HEK293 (cell line): ENCODE measurements at regions not wholly inside any gene's neighbourhood (a gene's known extent, or its start where the extent isn't known, plus 50 kb on each side); places are given as distances from the start of the nearest gene placed in this dataset.

Source experiments
- CTCF ChIA-PET: fragments of 350-600 bp; formaldehyde crosslinking; extraction: SDS; loops from one replicate; lab custom pipeline; 2021; ENCODE audit warnings: antibody characterized with exemption; lab: Yijun Ruan, JAX
- POLR2A ChIA-PET: fragments of 300-600 bp; formaldehyde crosslinking; extraction: SDS; loops from one replicate; lab custom pipeline; 2020; ENCODE audit warnings: antibody characterized with exemption, inconsistent platforms; lab: Yijun Ruan, JAX
- H3K27ac ChIP-seq: fragments of 200-500 bp; sonication (Bioruptor generic); 2 replicates; pipeline ENCODE4 v1.5.1; 2014; ENCODE audit warnings: low read depth, low read length, control low read depth, inconsistent platforms; ENCODE audit errors: extremely low read depth
- H3K36me3 ChIP-seq, 2 experiments: fragments of 200-500 bp in 1 of 2; sonication (Bioruptor generic) in 1 of 2; 1 replicate in 1 of 2; 2 replicates in 1 of 2; pipeline ENCODE4 v1.5.1; 2014 to 2017; ENCODE audit warnings: inconsistent platforms in 2 of 2, low read length in 2 of 2; ENCODE audit not compliant: control insufficient read depth in 2 of 2, insufficient read depth in 1 of 2
- H3K4me1 ChIP-seq: fragments of 200-500 bp; sonication (Bioruptor generic); 2 replicates; pipeline ENCODE4 v1.5.1; 2014; ENCODE audit warnings: mild to moderate bottlenecking, low read length, inconsistent platforms; ENCODE audit not compliant: control insufficient read depth, insufficient read depth
- H3K4me3 ChIP-seq: 2 replicates; pipeline ENCODE4 v1.5.1; 2011; ENCODE audit warnings: low read depth, mild to moderate bottlenecking, control low read depth, low read length, moderate library complexity
- H3K9me3 ChIP-seq: fragments of 200-500 bp; sonication (Bioruptor generic); 2 replicates; pipeline ENCODE4 v1.5.1; 2014; ENCODE audit warnings: low read depth, low read length, inconsistent platforms; ENCODE audit not compliant: control insufficient read depth, insufficient read depth
- GFI1B ChIP-seq: fragments of 450-650 bp; formaldehyde crosslinking; IDR thresholded peaks from 2 replicates; pipeline ENCODE4 v1.5.1; 2016; ENCODE audit warnings: missing biosample characterization, missing genetic modification characterization
- HIC1 ChIP-seq: fragments of 450-650 bp; formaldehyde crosslinking; IDR thresholded peaks from 2 replicates; pipeline ENCODE4 v1.5.1; 2016; ENCODE audit warnings: missing biosample characterization, missing genetic modification characterization
- HOXD13 ChIP-seq: sonication (generic); formaldehyde crosslinking; IDR thresholded peaks from 2 replicates; pipeline ENCODE4 v1.8.0; 2022; ENCODE audit warnings: missing genetic modification reagents, borderline replicate concordance
- KLF8 ChIP-seq: fragments of 450-650 bp; formaldehyde crosslinking; IDR thresholded peaks from 2 replicates; pipeline ENCODE4 v1.5.1; 2016; ENCODE audit warnings: missing biosample characterization, missing genetic modification characterization
- OSR2 ChIP-seq: fragments of 450-650 bp; formaldehyde crosslinking; IDR thresholded peaks from 2 replicates; pipeline ENCODE4 v1.5.1; 2016; ENCODE audit warnings: missing biosample characterization, missing genetic modification characterization
- YY2 ChIP-seq: fragments of 450-650 bp; formaldehyde crosslinking; IDR thresholded peaks from 2 replicates; pipeline ENCODE4 v1.5.1; 2016; ENCODE audit warnings: missing biosample characterization, missing genetic modification characterization
- ZBTB1 ChIP-seq: fragments of 450-650 bp; formaldehyde crosslinking; IDR thresholded peaks from 2 replicates; pipeline ENCODE4 v1.5.1; 2016; ENCODE audit warnings: missing biosample characterization, missing genetic modification characterization
- ZBTB48 ChIP-seq: fragments of 450-650 bp; formaldehyde crosslinking; IDR thresholded peaks from 2 replicates; pipeline ENCODE4 v1.5.1; 2016; ENCODE audit warnings: missing biosample characterization, missing genetic modification characterization
- ZNF114 ChIP-seq: fragments of 450-650 bp; formaldehyde crosslinking; IDR thresholded peaks from 2 replicates; pipeline ENCODE4 v1.5.0; 2017; ENCODE audit warnings: missing biosample characterization, missing genetic modification characterization
- ZNF169 ChIP-seq: fragments of 450-650 bp; formaldehyde crosslinking; IDR thresholded peaks from 2 replicates; pipeline ENCODE4 v1.5.1; 2016; ENCODE audit warnings: missing biosample characterization, missing genetic modification characterization
- ZNF2 ChIP-seq: fragments of 450-650 bp; formaldehyde crosslinking; IDR thresholded peaks from 2 replicates; pipeline ENCODE4 v1.5.1; 2016; ENCODE audit warnings: missing biosample characterization, missing genetic modification characterization
- ZNF214 ChIP-seq: fragments of 450-650 bp; formaldehyde crosslinking; IDR thresholded peaks from 2 replicates; pipeline ENCODE4 v1.5.1; 2017; ENCODE audit warnings: missing biosample characterization, mild to moderate bottlenecking, missing genetic modification characterization, borderline replicate concordance
- ZNF26 ChIP-seq: fragments of 450-650 bp; formaldehyde crosslinking; IDR thresholded peaks from 2 replicates; pipeline ENCODE4 v1.5.1; 2016; ENCODE audit warnings: missing biosample characterization, missing genetic modification characterization
- ZNF37A ChIP-seq: fragments of 450-650 bp; IDR thresholded peaks from 2 replicates; pipeline ENCODE4 v1.5.1; 2018; ENCODE audit warnings: missing biosample characterization, missing genetic modification characterization
- ZNF394 ChIP-seq: fragments of 450-650 bp; formaldehyde crosslinking; IDR thresholded peaks from 2 replicates; pipeline ENCODE4 v1.5.1; 2016; ENCODE audit warnings: missing biosample characterization, missing genetic modification characterization, mild to moderate bottlenecking, moderate library complexity, borderline replicate concordance
- ZNF426 ChIP-seq: fragments of 450-650 bp; formaldehyde crosslinking; IDR thresholded peaks from 2 replicates; pipeline ENCODE4 v1.5.1; 2017; ENCODE audit warnings: missing biosample characterization, missing genetic modification characterization, mild to moderate bottlenecking, inconsistent platforms, moderate library complexity
- ZNF544 ChIP-seq: fragments of 450-650 bp; formaldehyde crosslinking; IDR thresholded peaks from 2 replicates; pipeline ENCODE4 v1.5.0; 2017; ENCODE audit warnings: missing biosample characterization, missing genetic modification characterization
- ZNF623 ChIP-seq: fragments of 450-650 bp; formaldehyde crosslinking; IDR thresholded peaks from 2 replicates; pipeline ENCODE4 v1.5.1; 2016; ENCODE audit warnings: missing biosample characterization, missing genetic modification characterization
- ZNF629 ChIP-seq: fragments of 450-650 bp; formaldehyde crosslinking; IDR thresholded peaks from 2 replicates; pipeline ENCODE4 v1.5.1; 2017; ENCODE audit warnings: missing biosample characterization, missing genetic modification characterization
- ZNF645 ChIP-seq: fragments of 450-650 bp; formaldehyde crosslinking; IDR thresholded peaks from 2 replicates; pipeline ENCODE4; 2016; ENCODE audit warnings: missing biosample characterization, missing genetic modification characterization
- ZNF670 ChIP-seq: fragments of 450-650 bp; formaldehyde crosslinking; IDR thresholded peaks from 2 replicates; pipeline ENCODE4 v1.5.1; 2016; ENCODE audit warnings: missing biosample characterization, missing genetic modification characterization, low read depth
- ZNF677 ChIP-seq: fragments of 450-650 bp; IDR thresholded peaks from 2 replicates; pipeline ENCODE4 v1.5.0; 2018; ENCODE audit warnings: missing biosample characterization, mild to moderate bottlenecking, missing genetic modification characterization, moderate library complexity
- ZSCAN5A ChIP-seq: fragments of 450-650 bp; formaldehyde crosslinking; IDR thresholded peaks from 2 replicates; pipeline ENCODE4 v1.5.1; 2016; ENCODE audit warnings: missing biosample characterization, missing genetic modification characterization
- TF ChIP-seq, protein P1 (sequence below): fragments of 450-650 bp; formaldehyde crosslinking; IDR thresholded peaks from 2 replicates; pipeline ENCODE4 v1.5.1; 2016; ENCODE audit warnings: missing biosample characterization, missing genetic modification characterization
- TF ChIP-seq, protein P2 (sequence below): fragments of 450-650 bp; IDR thresholded peaks from 2 replicates; pipeline ENCODE4 v1.5.1; 2018; ENCODE audit warnings: missing biosample characterization, missing genetic modification characterization
- TF ChIP-seq, protein P3 (sequence below): fragments of 450-650 bp; formaldehyde crosslinking; IDR thresholded peaks from 2 replicates; pipeline ENCODE4 v1.5.1; 2017; ENCODE audit warnings: missing biosample characterization, mild to moderate bottlenecking, missing genetic modification characterization, moderate library complexity

DNA sequence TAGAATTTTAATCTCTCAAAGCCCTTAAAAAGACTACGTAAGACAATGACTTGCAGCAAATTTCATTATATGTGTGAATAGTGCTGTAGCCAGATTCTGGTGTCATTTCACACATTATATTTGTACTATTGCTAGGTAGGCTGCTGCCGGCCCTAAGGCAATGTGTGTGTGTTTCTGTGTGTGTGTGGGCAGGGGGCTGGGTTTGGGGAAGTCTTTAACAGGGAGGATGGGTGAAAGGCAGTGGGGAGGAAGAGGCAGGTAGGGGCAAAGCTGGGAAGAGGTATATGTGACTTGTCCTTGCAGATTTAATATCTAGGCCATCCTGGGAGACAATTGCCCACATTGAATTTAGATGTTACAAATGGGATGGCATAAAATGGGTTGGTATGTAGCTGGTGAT is 130.8 kb downstream of the MACIR start:
- Histone ChIP-seq H3K36me3 (no peaks in the 10 kb centered on the region), H3K4me1 (no peaks in the 10 kb centered on the region), H3K27ac (no peak overlapping the region), H3K9me3 (no peaks in the 10 kb centered on the region), H3K4me3 (no peak overlapping the region)
- ChIA-PET CTCF (no interaction called here), POLR2A (no interaction called here)
- TF ChIP-seq ZBTB48 (tag by site-specific recombination) (no peak), ZNF645 (tag by site-specific recombination) (no peak), ZNF114 (tag by site-specific recombination) (no peak), ZSCAN5A (tag by site-specific recombination) (no peak), ZNF214 (tag by site-specific recombination) (no peak), ZBTB1 (tag by site-specific recombination) (no peak), ZNF629 (tag by site-specific recombination) (no peak), ZNF37A (tag by site-specific recombination) (no peak), YY2 (tag by site-specific recombination) (no peak), ZNF677 (tag by site-specific recombination) (no peak), ZNF670 (tag by site-specific recombination) (no peak)
- TF ChIP-seq, protein P1, sequence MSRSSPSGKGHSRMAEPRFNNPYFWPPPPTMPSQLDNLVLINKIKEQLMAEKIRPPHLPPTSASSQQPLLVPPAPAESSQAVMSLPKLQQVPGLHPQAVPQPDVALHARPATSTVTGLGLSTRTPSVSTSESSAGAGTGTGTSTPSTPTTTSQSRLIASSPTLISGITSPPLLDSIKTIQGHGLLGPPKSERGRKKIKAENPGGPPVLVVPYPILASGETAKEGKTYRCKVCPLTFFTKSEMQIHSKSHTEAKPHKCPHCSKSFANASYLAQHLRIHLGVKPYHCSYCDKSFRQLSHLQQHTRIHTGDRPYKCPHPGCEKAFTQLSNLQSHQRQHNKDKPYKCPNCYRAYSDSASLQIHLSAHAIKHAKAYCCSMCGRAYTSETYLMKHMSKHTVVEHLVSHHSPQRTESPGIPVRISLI (tag by site-specific recombination) = no peak

DNA sequence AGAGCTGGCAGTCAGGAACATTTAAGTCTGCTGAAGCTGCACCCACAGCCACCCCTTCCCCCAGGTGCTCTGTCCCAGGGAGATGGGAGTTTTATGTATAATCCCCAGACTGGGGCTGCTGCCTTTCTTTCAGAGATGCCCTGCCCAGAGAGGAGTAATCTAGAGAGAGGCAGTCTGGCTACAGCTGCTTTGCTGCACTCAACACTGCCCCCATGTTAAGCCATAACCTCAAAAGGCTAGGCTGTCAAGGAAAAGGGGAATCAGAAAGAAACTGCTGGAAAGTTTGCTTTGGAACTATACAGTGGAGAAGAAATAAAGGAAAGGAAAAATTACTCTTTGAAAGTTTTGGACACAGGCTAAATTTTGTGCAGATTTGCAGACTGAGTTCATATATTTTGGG is 127.2 kb downstream of the MACIR start:
- no peaks in the 10 kb centered on the region for H3K9me3 ChIP-seq
- no peaks in the 10 kb centered on the region for H3K4me1 ChIP-seq
- no peak overlapping the region for H3K27ac ChIP-seq
- H3K4me3 ChIP-seq = no peak overlapping the region
- POLR2A ChIA-PET = no interaction called here
- CTCF ChIA-PET = no interaction called here
- H3K36me3 ChIP-seq = no peaks in the 10 kb centered on the region
- TF ChIP-seq KLF8 (tag by site-specific recombination) (no peak), OSR2 (tag by site-specific recombination) (no peak), HIC1 (no peak), ZNF169 (no peak), ZNF2 (tag by site-specific recombination) (no peak), ZNF426 (tag by site-specific recombination) (no peak), HOXD13 (no peak), GFI1B (no peak), ZNF26 (tag by site-specific recombination) (no peak), ZNF544 (tag by site-specific recombination) (no peak), ZNF394 (tag by site-specific recombination) (no peak), ZNF623 (tag by site-specific recombination) (no peak)
- TF ChIP-seq, protein P2, sequence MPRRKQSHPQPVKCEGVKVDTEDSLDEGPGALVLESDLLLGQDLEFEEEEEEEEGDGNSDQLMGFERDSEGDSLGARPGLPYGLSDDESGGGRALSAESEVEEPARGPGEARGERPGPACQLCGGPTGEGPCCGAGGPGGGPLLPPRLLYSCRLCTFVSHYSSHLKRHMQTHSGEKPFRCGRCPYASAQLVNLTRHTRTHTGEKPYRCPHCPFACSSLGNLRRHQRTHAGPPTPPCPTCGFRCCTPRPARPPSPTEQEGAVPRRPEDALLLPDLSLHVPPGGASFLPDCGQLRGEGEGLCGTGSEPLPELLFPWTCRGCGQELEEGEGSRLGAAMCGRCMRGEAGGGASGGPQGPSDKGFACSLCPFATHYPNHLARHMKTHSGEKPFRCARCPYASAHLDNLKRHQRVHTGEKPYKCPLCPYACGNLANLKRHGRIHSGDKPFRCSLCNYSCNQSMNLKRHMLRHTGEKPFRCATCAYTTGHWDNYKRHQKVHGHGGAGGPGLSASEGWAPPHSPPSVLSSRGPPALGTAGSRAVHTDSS = no peak
- TF ChIP-seq, protein P3, sequence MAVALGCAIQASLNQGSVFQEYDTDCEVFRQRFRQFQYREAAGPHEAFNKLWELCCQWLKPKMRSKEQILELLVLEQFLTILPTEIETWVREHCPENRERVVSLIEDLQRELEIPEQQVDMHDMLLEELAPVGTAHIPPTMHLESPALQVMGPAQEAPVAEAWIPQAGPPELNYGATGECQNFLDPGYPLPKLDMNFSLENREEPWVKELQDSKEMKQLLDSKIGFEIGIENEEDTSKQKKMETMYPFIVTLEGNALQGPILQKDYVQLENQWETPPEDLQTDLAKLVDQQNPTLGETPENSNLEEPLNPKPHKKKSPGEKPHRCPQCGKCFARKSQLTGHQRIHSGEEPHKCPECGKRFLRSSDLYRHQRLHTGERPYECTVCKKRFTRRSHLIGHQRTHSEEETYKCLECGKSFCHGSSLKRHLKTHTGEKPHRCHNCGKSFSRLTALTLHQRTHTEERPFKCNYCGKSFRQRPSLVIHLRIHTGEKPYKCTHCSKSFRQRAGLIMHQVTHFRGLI (tag by site-specific recombination) = no peak
